ENCODE measurements at regions not wholly inside any gene's neighbourhood (a gene's known extent, or its start where the extent isn't known, plus 50 kb on each side); places are given as distances from the start of the nearest gene placed in this dataset.

GRCh38 chr10:21176934-21177480 is 279.9 kb upstream of the NEBL start:
- peak; percentile 64 for FAIRE-seq
- dilution Hi-C loops (cut with MboI; ENCODE audit: extremely low pct_ligation_motif_present, low sequenced_read_pairs): no loop called here
- peaks cover 20% of the 10 kb centered on the region for H3K4me1 ChIP-seq (ENCODE audit: control insufficient read depth, extremely low read depth, insufficient read depth, low read length)

DNA sequence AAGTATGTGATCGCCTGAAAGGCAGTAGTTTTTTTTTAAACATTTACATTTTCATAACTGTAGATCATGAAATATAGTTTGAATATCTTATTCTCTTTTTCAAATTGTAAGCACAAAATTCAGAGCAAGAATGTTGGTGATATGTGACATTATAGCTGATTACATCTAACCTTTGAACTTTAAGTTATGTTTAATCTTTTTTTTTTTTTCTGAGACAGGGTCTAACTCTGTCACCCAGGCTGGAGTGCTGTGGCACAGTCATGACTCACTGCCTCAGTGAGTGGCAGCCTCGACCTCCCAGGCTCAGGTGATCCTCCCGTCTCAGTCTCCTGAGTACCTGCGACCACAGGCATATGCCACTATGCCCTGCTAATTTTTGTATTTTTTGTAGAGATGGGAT is 278.7 kb upstream of the NEBL start:
- Histone ChIP-seq H3K9me3 (ENCODE audit: control insufficient read depth, low read depth, low read length) (no peaks in the 10 kb centered on the region), H3K27me3 (ENCODE audit: control insufficient read depth, extremely low read depth, insufficient read depth, low read length) (no peaks in the 10 kb centered on the region), H3K9ac (ENCODE audit: control insufficient read depth, extremely low read depth, insufficient read depth, low read length) (no peak overlapping the region), H3K4me1 (ENCODE audit: control insufficient read depth, extremely low read depth, insufficient read depth, low read length) (peaks cover 20% of the 10 kb centered on the region), H3K4me2 (ENCODE audit: control insufficient read depth, extremely low read depth, insufficient read depth, low read depth, low read length) (no peak overlapping the region), H3K36me3 (ENCODE audit: control insufficient read depth in 2 of 2, extremely low read depth in 1 of 2, insufficient read depth in 2 of 2, low read length in 2 of 2) (no peaks in the 10 kb centered on the region), H3K27ac (ENCODE audit: control insufficient read depth, insufficient read depth, low read length) (no peak overlapping the region), H3K9me1 (ENCODE audit: control insufficient read depth, extremely low read depth, insufficient read depth, low read length) (no peaks in the 10 kb centered on the region), H2AFZ (ENCODE audit: control insufficient read depth, low read length) (no peak overlapping the region), H3K4me3 (ENCODE audit: control insufficient read depth in 2 of 3, extremely low read depth in 1 of 3, insufficient read depth in 2 of 3, low read depth in 1 of 3, low read length in 3 of 3) (no peak overlapping the region), H4K20me1 (ENCODE audit: control insufficient read depth, extremely low read depth, insufficient read depth, low read length) (no peaks in the 10 kb centered on the region), H3K79me2 (ENCODE audit: control insufficient read depth, insufficient read depth, low read length) (no peaks in the 10 kb centered on the region)
- DNase-seq (ENCODE audit: low read depth, low spot score) (no peak), FAIRE-seq (no peak)
- dilution Hi-C loops (cut with MboI; ENCODE audit: extremely low pct_ligation_motif_present, low sequenced_read_pairs): no loop called here
- TF ChIP-seq EZH2 (IDR thresholded peaks at IDR 0.05; ENCODE audit: low read length): no peak
- TF ChIP-seq, protein P1, sequence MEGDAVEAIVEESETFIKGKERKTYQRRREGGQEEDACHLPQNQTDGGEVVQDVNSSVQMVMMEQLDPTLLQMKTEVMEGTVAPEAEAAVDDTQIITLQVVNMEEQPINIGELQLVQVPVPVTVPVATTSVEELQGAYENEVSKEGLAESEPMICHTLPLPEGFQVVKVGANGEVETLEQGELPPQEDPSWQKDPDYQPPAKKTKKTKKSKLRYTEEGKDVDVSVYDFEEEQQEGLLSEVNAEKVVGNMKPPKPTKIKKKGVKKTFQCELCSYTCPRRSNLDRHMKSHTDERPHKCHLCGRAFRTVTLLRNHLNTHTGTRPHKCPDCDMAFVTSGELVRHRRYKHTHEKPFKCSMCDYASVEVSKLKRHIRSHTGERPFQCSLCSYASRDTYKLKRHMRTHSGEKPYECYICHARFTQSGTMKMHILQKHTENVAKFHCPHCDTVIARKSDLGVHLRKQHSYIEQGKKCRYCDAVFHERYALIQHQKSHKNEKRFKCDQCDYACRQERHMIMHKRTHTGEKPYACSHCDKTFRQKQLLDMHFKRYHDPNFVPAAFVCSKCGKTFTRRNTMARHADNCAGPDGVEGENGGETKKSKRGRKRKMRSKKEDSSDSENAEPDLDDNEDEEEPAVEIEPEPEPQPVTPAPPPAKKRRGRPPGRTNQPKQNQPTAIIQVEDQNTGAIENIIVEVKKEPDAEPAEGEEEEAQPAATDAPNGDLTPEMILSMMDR (optimal IDR thresholded peaks at IDR 0.05 in 1 of 3, IDR thresholded peaks at IDR 0.05 in 1 of 3, conservative IDR thresholded peaks at IDR 0.05 in 1 of 3; ENCODE audit: extremely low read depth in 1 of 3, insufficient read depth in 2 of 3, low read length in 3 of 3): no peak

More at GRCh38 chr10:21176934-21177480, 279.9 kb upstream of the NEBL start:
- H3K27ac ChIP-seq (ENCODE audit: control insufficient read depth, insufficient read depth, low read length): no peak overlapping the region
- H3K9me3 ChIP-seq (ENCODE audit: control insufficient read depth, low read depth, low read length): no peaks in the 10 kb centered on the region
- DNase-seq (ENCODE audit: low read depth, low spot score): no peak
- H3K9ac ChIP-seq (ENCODE audit: control insufficient read depth, extremely low read depth, insufficient read depth, low read length): no peak overlapping the region
- no peaks in the 10 kb centered on the region for H3K27me3 ChIP-seq (ENCODE audit: control insufficient read depth, extremely low read depth, insufficient read depth, low read length)
- peak overlapping the region; percentile 38 for H3K4me2 ChIP-seq (ENCODE audit: control insufficient read depth, extremely low read depth, insufficient read depth, low read depth, low read length)
- no peak overlapping the region for H3K4me3 ChIP-seq (ENCODE audit: control insufficient read depth in 2 of 3, extremely low read depth in 1 of 3, insufficient read depth in 2 of 3, low read depth in 1 of 3, low read length in 3 of 3)
- TF ChIP-seq, protein P1 (optimal IDR thresholded peaks at IDR 0.05 in 1 of 3, IDR thresholded peaks at IDR 0.05 in 1 of 3, conservative IDR thresholded peaks at IDR 0.05 in 1 of 3; ENCODE audit: extremely low read depth in 1 of 3, insufficient read depth in 2 of 3, low read length in 3 of 3): no peak
- TF ChIP-seq EZH2 (IDR thresholded peaks at IDR 0.05; ENCODE audit: low read length): no peak
- no peaks in the 10 kb centered on the region for H3K79me2 ChIP-seq (ENCODE audit: control insufficient read depth, insufficient read depth, low read length)
- H3K9me1 ChIP-seq (ENCODE audit: control insufficient read depth, extremely low read depth, insufficient read depth, low read length): no peaks in the 10 kb centered on the region
- no peaks in the 10 kb centered on the region for H3K36me3 ChIP-seq (ENCODE audit: control insufficient read depth in 2 of 2, extremely low read depth in 1 of 2, insufficient read depth in 2 of 2, low read length in 2 of 2)
- peak overlapping the region; percentile 60 for H2AFZ ChIP-seq (ENCODE audit: control insufficient read depth, low read length)
- no peaks in the 10 kb centered on the region for H4K20me1 ChIP-seq (ENCODE audit: control insufficient read depth, extremely low read depth, insufficient read depth, low read length)

Data from keratinocyte (primary cell).